ENCODE measurements at regions not wholly inside any gene's neighbourhood (a gene's known extent, or its start where the extent isn't known, plus 50 kb on each side); places are given as distances from the start of the nearest gene placed in this dataset.
A peak's percentile ranks its signal among the peaks of the same experiment; 100 is the strongest.
"Not testable (repeated sequence)": the region's sequence is repeated elsewhere in the genome, so short reads cannot be mapped to it uniquely, and the experiment has no call there.

GRCh38 chr7:65613644-65614289 is 240.1 kb downstream of the ZNF92 start:
- DNase-seq (ENCODE audit: low read depth in 1 of 2, low spot score in 1 of 2): not testable (repeated sequence)

- not testable (repeated sequence) for DNase-seq (ENCODE audit: low read depth in 1 of 2, low spot score in 1 of 2)
Observed at GRCh38 chr7:65616111-65616510, 242.5 kb downstream of the ZNF92 start.

DNA sequence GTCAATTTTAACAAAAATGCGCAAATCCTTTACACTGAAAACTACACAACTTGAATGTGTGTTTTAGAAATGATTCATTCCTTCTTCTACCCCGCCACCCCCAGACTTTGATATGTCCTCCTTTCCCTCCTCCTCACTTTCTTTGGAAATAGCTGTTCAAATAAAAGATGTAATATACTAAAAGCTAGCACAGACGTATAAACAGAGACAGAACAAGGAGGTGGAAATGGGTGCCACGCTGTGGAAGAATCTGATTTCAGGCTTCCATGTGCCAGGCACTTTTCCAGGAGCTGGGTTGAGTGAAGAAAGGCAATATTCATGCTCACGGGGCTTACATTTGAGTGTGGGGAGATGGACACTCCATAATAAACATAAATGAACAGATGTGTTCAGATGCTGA is 246.6 kb downstream of the ZNF92 start:
- DNase-seq (ENCODE audit: low read depth in 1 of 2, low spot score in 1 of 2): not testable (repeated sequence)

GRCh38 chr7:65621580-65622201 is 248.0 kb downstream of the ZNF92 start:
- peak in 1 of 2 donors; percentile 8 for DNase-seq (ENCODE audit: low read depth in 1 of 2, low spot score in 1 of 2)

DNA sequence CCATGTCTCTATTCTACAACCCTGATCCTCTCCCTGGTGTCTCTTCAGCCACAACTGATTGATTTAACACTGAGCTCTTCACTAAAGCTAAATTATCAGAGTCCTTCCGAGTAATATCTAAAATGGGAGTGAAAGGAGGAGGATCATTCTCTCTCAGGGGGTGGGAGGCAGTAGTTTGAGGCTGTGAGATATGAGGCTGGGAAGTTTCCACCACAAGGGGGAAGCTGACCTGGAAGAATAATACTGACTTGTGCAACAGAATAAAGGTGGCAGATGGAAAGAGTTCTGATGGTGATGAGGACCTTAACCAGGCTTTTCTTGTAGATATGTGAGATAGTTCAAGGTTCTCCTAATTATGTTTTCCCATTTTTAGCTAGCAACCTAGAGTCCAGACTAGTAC is 241.6 kb upstream of the VKORC1L1 start:
- not testable (repeated sequence) for DNase-seq (ENCODE audit: low read depth in 1 of 2, low spot score in 1 of 2)

DNA sequence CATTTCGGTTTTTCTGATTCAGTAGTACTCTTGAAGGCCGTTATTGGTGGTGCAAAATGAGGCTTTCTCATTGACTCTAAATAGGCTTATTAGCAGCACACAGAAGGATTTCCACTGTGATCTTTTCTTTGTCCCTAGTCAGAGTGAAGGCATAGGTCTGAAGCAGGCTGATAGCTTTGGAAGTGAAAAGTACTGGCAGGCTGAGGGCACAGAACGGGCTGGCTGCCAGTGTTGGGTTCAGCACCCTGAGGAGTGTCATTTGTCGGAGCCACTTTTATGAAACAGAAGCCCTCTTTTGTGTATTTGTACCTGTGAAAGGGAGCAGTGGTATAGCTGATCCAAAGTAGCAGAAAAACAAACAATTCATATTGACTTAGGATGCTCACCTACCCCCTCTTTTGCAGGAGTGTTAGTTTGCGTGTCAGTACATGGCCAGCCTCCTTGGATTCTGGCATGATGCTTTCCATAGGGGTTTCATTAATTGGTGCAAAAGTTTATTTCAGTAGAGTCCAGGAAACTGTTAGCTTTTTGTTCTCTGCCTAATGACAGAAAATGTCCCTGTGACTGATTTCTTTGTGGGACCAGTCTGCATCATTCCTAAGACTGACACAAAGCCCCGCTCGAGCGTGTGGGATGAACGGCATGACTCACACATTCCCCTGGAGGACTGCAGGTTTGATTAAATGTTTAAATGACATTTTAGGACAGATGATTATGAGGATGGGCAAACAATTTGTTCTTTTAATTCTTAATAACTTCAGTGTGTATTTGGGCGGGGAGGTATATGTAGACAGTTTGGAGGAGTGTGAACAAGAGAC is 239.1 kb upstream of the VKORC1L1 start:
- DNase-seq (ENCODE audit: low read depth in 1 of 2, low spot score in 1 of 2): not testable (repeated sequence)

GRCh38 chr7:65638918-65639317 is 234.0 kb upstream of the VKORC1L1 start:
- not testable (repeated sequence) for DNase-seq (ENCODE audit: low read depth in 1 of 2, low spot score in 1 of 2)

DNA sequence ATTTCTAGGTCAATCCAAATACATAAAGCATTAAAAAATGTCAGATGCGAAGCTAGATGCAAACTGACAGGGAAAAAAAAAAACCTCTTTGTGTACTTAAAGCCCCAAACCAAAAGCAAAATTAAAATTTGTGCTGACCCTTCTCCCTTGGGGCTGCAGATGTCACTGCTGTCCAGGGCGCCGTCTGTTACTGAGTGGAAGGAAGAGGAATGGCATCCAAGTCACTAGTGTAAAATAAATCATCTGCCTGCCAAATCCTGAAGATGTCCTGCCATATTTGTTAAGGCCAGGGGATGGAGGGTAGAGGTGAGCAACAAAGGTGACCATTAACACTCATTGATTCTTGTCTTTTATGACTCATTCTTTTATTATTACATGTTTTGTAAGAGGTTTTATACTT is 233.2 kb upstream of the VKORC1L1 start:
- not testable (repeated sequence) for DNase-seq (ENCODE audit: low read depth in 1 of 2, low spot score in 1 of 2)

- not testable (repeated sequence) for DNase-seq (ENCODE audit: low read depth in 1 of 2, low spot score in 1 of 2)
Observed at GRCh38 chr7:65643498-65643897, 229.4 kb upstream of the VKORC1L1 start.

DNA sequence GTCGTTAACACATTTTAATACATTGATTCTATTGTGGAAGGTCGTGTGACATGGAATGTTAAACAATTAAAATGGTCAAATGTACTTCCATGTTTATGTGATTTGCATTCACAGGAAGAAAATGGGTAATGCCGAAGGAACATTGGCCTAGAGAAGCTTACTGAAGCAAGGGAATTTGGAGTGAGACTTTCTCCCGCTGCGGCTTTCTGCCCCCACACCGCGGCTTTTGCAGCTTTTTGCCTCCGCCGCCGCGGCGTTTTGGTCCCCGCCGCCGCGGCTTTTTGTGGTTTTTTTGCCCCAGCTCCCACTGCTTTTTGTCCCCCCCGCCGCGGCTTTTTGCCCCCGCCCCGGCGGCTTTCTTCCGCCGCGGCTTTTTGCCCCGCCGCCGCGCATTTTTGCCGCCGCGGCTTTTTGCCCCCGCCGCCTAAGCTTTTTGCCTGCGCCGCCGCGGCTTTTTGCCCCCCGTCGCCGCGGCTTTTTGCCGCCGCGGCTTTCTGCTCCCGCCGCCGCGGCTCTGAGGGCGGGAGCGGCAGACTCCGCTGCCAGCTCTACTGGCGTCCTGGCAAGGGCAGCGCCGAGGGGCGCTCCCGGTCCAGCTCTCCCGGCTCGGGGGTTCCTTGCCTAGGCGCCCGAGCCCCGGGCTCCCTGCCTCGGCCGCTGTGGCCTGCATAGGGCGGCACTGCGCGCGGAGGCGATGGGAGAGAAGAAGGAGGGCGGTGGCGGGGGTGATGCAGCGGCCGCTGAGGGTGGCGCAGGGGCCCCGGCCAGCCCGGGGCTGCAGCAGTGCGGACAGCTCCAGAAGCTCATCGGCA is 225.5 kb upstream of the VKORC1L1 start:
- DNase-seq (ENCODE audit: low read depth in 1 of 2, low spot score in 1 of 2): not testable (repeated sequence)

- not testable (repeated sequence) for DNase-seq (ENCODE audit: low read depth in 1 of 2, low spot score in 1 of 2)
Observed at GRCh38 chr7:65651174-65651573, 221.7 kb upstream of the VKORC1L1 start.

GRCh38 chr7:65651826-65652592 is 220.9 kb upstream of the VKORC1L1 start:
- not testable (repeated sequence) for DNase-seq (ENCODE audit: low read depth in 1 of 2, low spot score in 1 of 2)

DNA sequence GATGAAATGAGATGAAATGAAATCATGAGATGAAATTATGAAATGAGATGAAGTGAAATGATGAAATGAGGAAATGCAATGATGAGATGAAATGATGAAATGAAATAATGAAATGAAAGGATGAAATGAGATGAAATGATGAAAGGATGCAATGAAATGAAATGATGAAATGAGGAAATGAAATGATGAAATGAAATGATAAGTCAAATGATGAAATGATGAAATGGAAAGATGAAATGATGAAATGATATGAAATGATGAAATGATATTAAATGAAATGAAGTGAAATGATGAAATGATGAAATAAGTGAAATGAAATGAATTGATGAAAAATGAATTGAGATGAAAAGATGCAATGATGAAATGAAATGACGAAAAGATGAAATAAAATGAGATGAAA is 220.2 kb upstream of the VKORC1L1 start:
- DNase-seq (ENCODE audit: low read depth in 1 of 2, low spot score in 1 of 2): not testable (repeated sequence)

GRCh38 chr7:65656494-65657188 is 216.2 kb upstream of the VKORC1L1 start:
- not testable (repeated sequence) for DNase-seq (ENCODE audit: low read depth in 1 of 2, low spot score in 1 of 2)

DNA sequence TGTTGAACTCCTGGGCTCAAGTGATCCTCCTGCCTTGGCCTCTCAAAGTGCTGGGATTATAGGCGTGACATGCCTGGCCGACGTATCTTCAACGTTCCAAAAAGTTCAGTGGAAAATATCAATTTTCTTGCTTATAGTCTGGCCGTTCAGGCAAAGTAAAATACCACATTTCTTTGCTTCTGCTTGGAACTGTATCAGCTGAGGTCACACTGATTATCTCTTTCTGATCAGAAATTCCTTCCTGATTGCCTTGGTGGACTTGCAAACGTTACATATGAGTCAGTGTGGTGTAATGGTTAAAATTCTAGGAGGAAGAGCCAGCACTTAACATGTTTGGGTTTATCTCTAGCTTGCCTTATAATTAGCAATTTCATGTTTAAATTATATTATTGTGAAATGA is 189.5 kb upstream of the VKORC1L1 start:
- not testable (repeated sequence) for DNase-seq (ENCODE audit: low read depth in 1 of 2, low spot score in 1 of 2)

GRCh38 chr7:65699026-65699714 is 173.7 kb upstream of the VKORC1L1 start:
- not testable (repeated sequence) for DNase-seq (ENCODE audit: low read depth in 1 of 2, low spot score in 1 of 2)

DNA sequence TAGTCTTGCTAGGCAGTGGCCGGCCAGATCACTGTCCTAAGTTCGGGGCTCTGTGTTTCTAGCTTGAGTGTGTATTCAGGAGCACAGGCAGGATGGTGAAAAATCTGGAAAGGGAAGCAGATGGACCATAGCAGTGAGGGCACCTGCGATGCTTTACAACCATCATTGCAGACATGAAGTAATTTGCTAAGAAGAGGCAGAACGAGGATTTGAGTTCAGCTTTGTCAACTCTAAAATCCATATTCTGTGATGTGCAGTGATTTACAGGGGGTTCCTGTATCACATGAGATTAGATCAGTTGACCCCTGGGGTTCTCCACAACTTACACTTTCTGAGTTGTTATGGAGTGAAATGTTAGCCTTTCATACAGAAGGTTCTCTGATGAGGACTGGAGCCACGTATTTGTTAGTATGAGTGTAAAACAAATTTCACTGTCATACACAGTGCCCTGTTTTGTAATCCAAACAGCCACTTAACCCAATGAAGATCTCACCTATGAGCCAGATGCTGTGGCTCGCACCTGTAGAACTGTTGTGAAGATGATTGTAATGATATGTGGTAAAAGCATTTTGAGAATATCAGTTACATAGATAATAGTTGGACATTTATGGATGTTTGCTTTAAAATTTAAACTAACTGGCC is 173.0 kb upstream of the VKORC1L1 start:
- DNase-seq (ENCODE audit: low read depth in 1 of 2, low spot score in 1 of 2): not testable (repeated sequence)

DNA sequence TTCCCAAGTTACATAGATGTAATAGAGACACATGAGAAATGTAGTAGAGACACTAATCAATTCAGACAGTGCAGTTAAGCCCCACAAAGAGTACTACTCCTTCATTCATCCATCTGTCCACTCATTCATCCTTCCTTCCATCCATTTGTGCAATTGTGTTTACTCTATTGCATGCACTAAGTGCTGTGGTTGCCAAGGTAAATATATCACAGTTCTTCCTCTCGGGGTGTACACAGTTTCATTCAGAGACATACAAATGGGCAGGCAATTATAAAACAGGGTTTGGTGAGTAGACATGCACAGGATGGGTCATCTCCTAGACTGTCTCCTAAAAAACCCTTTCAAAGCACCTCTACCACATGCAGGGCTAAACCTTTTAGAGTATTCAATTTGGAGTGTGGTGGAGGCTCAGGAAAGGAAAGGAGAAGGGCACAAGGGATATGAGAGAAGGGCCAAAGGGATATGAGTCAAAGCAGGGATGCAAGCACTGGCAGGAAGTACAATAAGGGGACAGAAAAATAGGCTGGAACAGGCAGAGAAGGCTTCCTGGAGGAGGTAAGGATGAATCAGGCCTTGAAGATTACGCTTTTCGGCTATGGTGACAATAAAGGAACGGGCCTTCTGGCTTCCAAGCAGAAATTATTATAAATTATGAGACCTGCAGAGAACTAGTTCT is 153.6 kb upstream of the VKORC1L1 start:
- not testable (repeated sequence) for DNase-seq (ENCODE audit: low read depth in 1 of 2, low spot score in 1 of 2)
